GM12873 (cell line): ENCODE measurements at regions not wholly inside any gene's neighbourhood (a gene's known extent, or its start where the extent isn't known, plus 50 kb on each side); places are given as distances from the start of the nearest gene placed in this dataset.

Source experiments
- TF ChIP-seq, protein P1 (sequence below): IDR thresholded peaks from 2 replicates; pipeline ENCODE4 v1.5.1; 2012; ENCODE audit warnings: low read depth, mild to moderate bottlenecking, moderate library complexity, low read length, control low read depth; ENCODE audit not compliant: insufficient read depth; ENCODE audit errors: missing control alignments

- TF ChIP-seq, protein P1, sequence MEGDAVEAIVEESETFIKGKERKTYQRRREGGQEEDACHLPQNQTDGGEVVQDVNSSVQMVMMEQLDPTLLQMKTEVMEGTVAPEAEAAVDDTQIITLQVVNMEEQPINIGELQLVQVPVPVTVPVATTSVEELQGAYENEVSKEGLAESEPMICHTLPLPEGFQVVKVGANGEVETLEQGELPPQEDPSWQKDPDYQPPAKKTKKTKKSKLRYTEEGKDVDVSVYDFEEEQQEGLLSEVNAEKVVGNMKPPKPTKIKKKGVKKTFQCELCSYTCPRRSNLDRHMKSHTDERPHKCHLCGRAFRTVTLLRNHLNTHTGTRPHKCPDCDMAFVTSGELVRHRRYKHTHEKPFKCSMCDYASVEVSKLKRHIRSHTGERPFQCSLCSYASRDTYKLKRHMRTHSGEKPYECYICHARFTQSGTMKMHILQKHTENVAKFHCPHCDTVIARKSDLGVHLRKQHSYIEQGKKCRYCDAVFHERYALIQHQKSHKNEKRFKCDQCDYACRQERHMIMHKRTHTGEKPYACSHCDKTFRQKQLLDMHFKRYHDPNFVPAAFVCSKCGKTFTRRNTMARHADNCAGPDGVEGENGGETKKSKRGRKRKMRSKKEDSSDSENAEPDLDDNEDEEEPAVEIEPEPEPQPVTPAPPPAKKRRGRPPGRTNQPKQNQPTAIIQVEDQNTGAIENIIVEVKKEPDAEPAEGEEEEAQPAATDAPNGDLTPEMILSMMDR, result no peak
These were observed 205.3 kb downstream of the TENT5A start for GRCh38 chr6:81547149-81547548.

DNA sequence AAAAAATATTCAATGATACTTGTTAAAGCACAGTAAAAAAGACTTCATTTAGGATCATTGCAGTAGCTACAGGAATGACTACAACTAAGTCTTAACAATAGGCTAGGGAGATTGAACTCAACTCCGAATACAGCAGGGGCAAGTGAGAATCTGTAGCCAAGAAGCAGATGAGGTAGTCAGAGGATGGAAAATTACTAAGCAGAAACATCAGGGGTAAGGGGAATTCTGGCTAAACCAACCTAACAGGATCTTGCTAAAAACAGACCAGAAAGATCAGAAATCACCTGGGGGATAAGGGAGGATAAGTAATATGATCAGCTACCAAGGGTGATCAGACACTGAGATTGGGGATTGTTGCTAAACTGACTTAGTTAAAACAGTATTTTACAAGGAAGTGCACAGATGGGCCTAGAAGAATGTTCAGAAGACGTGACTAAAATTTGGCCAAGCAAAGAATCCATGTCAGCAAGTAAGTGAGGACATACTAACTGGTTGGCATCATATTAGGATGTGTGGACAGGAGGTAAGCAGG, 217.5 kb downstream of the TENT5A start:
- TF ChIP-seq, protein P1, result no peak

GRCh38 chr6:81531869-81532561, 220.5 kb downstream of the TENT5A start:
- TF ChIP-seq, protein P1, result no peak

DNA sequence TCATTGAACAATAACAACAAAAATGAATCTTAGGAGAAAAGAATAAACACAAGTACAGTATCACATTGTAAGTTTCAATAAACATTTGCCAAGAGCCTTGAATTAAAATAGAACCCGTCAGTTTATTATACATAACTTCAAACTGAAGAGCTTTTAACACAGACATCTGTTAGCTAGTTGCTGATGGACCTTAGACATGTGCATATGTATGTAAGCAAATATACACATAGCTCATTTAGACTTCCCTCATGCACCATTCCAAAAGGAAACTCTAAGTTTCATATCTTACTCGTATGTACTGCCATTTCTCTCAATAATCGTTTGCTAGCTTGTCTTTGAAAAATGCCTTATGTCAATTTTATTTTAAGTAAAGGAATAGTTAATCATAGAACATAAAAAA, 235.0 kb downstream of the TENT5A start:
- TF ChIP-seq, protein P1, result no peak

DNA sequence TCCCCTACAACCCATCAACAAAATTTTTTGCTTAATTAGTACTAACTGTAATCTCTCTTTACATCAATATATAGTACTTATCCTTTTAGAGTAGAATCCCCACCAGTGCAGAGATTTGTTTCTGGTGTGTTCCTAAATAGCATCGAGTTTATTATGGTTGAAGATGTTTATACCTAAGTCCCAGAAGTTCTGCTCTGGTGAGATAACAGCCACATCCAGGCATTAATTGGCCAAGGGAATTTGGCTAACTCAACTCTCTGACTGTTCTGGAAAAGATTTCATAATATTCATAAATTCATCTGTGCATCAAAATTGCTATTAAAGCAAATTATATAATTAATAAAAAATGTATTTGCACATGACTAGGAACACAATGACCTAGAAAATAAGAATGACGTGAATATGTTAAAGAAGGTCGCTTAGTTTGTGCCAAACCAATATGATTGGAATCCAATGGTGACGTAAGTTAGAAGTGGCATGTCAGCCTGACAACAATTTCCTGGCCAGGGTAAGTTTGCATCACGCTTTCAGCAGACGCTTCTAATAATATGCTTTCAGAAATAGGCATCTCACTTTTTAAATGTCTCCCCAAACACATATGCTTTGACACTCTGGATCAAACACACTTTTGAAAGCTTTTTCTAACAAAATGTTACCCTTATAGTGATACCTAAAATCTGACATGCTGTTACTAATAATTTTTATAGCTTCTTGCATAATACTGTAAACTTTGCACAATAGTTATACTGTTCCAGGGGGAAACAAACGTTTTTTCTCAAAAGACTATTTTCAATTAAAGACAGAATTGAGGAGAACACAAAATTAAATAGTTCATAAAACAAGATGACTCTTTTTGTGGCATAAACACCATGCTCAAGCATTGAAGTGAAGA, 236.7 kb downstream of the TENT5A start:
- TF ChIP-seq, protein P1, result no peak

- TF ChIP-seq, protein P1, result no peak
These were observed 241.1 kb downstream of the TENT5A start for GRCh38 chr6:81511423-81511822.

DNA sequence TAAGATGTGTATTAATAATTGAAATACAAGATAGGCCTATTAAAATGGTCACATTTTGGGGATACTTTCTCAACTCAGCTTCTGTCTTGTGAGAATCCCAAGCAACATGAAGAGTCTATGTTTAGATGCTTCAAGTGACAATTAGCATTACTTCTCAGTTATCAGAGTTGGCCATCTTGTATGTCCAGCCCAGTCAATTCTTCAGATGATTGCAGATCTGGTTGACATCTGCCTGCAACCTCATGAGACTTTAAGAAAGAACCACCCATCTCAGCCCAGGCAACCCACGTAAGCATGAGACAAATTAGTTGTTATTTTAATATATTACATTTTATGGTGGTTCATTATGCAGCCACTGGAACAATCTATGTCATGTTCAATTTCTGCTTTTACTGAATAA, 256.5 kb downstream of the TENT5A start:
- TF ChIP-seq, protein P1, result no peak
